ENCODE measurements at regions not wholly inside any gene's neighbourhood (a gene's known extent, or its start where the extent isn't known, plus 50 kb on each side); places are given as distances from the start of the nearest gene placed in this dataset.

DNA sequence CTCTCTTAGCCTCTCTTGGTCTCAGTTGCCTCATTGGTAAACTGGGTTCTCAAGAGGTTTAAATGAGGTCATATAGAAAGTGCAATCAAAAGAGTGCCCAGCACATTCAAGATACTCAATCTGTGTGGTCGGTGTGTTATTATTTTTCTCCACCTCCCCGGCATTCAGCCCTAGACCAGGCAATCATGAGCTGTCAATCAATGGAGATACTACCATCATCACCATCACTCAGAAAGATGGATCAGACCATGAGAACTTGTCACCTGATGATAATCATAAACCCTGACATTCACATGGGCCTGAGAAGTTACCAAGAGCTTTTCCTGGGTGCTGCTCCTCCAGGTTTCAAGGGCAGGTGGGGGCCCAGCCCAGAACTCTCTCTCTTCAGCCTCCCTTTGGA is 166.1 kb downstream of the MN1 start:
- no peak for DNase-seq

DNA sequence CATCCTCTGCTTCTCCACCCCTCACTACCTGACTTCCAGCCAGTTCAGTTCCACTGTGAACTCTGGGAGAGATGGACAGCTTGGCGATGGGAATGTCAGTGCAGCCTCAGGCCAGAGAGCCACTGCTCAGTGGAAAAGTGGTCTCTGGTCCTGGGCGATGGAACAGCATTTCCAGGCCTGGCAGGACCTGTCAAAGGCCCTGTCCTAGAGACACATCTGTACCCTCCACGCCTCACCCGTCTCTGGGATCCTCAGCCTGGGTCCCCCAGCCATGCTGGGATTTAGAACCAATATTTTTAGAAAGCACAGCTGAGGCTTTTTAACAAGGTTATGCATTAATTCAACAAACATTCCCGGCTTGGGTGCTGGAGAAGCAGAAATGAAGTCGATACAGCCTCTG is 165.7 kb downstream of the MN1 start:
- DNase-seq, result no peak

DNA sequence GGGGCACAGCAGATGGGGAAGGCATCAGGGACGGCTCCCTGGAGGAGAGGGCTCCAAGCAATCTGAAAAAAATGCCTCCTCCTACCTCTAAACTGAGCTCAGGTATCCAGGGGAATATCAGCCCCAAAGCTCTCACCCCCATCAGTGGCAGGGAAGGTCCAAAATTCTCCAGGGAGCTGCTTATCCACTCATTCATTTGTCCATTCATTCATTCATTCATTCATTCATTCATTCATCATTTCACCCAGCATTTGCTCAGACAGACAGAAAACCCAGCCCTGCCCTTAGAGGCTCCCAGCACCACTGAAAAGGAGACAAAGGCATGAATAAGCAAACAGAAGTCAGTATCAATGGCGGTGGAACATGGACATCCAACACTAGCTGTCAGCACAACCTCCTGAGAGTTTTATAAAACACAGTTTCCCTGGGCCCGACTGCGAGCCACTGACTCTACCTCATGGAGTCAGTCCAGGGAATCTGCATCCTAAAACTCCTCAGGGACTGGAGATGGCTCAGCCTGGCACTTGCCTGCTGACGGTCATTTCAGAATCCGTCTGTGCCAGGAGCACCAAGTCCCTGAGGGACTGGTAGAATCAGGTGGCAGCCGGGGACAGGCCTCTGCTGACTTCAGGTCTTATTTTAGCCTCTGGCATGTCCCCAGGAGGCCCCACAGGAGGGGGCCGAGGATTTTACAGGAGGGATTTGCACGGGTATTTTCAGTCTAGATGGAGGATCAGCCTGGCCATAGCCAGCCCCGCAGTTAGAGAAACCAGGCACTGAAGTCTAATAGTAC is 164.6 kb downstream of the MN1 start:
- no peak for DNase-seq

DNA sequence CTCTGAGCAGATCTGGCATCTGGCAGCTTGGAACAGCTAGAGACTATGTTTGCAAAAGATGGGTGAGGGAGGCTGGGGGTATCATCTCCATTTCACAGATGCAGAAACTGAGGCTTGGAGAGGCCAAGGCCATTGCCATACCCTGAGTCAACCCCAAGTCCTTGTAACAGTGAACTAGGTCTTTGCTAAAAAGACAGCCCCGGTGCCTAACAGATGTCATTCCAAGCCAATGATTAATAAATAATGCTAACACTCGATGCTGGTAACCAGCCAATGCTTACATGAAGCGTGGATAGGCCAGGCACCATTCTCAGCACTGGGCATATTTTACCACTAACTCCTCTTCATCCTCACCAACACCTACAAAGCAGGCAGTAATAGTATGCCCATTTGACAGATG is 164.0 kb downstream of the MN1 start:
- peak; percentile 47 for DNase-seq

DNA sequence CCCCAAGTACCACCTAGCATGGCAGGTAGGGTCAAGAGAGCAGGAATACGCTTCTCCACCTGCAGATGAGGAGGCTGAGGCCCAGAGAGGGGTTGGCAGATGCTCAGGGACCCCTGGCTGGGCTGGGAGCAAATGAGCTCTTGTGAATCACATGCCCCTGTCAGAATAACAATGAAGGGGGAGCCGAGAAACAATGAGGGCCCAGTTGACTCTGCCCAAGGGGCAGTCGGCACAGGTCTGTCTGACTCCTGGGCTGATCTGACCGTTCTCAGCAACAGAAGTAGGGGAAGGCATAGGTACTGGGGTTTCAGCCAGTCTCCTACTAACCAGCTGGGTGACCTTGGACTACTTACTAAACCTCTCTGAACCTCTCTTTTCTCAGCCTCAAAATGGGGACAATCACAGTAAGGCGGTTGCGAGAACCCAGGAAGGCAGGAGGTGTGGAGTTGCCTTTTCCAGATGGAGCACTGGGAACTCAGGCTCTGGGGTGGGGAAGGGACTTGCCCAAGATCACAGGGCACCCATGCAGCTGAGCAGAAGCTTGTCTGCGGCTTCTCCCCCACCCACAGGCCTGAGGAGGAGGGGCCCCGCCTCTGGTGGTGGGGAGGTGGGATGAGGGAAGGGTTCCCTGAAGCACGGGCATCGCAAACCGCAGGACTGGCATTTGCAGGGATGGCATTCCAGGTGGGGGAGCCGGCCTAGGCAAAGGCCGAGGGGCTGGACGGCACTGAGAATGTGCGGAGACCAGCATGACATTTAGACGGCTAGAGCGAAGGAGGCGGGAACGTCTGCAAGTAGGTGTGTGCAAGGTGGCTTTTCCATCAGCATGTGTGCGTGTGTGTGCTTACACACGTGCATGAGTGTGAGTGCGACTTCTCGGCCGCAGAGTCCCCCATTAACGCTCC is 163.0 kb downstream of the MN1 start:
- no peak for DNase-seq

DNA sequence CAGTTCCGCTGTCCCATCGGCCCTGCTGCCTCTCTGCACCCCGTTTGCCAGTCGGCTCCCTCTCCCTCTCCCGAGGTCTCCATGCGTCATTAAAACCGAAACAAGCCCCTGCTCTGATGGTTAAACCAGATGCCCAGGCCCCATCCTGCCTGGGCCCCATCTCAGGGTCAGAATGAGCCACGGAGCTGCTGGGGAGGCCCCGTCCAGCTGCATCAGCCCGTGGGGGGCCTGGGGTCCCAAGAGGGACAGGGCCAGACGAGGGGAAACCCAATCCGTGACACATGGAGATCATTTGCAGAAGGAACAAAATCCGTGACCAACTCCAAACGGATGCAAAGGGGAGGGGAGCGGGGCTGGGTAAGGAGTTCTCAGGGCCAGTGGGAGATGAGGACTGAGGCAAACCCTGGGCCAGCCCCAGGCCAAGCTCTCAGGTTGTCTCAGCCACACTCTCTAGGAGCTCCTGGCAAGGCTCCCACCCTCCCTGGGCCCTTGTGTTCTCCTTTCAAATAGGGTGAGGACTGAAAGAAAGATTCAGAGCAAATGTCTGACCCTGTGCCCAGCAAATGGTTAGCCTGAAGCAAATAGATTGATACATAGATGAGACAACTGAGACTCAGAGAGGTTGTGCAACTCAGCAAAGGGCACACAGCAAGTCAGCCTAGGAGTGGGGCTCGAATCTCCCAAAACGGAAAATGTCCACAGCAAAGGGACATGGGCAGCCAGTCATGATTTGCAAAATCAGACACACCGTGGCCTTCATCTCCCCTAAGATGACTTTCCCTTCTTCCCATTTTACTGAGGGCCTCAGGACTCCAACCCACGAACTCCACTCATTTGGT is 162.1 kb downstream of the MN1 start:
- no peak for DNase-seq

DNA sequence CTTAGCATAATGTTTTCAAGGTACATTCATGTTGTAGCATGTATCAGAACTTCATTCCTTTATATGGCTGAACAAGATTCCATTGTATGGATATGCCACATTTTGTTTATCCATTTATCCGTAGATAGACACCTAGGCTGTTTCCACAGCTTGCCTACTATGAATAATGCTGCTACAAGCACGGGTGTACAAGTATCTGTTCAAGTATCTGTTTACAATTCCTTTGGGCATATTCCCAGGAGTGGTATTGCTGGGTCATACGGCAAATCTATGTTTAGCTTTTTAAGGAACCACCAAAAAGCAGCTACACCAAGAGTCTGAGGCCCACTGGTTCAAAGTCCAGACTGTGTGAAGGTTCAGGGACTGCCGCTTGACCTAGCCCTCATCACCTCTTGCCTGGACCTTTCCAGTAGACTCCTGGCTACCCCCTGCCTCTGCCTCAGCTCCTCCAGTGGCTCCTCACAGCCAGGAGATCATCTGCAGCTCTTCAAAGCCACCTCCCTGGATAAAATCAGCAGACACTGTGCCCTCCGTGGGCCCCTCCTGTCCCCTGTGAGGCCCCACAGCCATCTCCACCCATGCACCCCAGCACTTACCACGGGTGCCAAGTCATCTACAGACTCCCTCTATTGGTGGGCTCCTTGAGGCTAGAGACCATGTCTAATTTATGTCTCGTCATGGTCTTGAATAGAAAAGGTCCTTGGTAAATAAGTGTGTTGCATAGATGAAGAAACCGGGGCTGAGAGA is 160.3 kb downstream of the MN1 start:
- no peak for DNase-seq

DNA sequence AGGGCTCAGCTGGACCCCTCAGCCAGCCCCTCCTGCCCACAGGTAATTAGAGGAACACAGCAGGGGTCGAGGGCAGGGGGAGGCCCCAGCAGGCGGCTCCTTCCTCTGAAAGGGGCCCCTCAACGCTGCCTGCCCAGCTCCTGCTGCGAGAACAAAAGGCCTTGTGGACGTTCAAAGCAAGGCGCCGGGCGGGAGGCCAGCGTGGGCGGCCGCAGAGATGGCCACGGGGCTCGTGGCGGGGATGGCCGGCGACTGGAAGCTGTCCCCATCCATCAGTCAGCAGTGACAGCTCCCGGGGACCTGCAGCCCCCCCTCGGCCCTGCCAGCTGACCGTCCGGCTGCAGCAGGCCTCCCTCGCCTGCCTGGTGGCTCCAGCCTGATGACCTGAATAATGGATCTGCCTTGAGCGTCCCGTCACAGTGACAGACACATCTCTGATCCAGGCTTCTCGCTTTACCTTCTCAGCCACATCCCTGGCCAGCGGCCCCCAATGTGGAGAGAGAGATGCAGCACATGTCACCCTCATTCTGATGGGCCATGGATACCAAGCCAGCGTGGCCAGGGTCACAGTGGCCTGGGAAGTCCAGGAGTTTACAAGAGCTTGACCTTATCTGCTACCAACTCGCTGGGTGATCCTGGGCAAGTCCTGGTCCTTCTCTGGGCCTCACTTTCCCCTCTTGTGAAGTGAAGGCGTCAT is 159.3 kb downstream of the MN1 start:
- DNase-seq, result no peak

DNA sequence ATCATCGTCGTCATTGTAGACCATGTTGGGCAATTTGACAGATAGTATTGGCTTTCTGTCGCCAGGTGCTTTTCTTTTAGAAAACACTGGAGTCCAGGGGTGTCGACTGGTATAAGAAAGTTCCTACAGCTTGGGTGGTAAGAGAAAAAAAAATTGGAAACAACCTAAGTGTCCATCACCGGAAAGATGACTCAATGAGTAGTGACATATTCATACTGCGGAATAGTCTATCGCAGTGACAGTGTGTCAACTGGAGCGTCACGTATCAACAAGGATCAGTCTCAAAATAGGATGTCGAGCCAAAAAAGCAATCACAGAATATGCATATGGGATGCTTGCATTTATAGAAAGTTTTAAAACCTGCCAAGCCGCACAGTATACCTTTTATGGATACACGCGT is 157.6 kb downstream of the MN1 start:
- no peak for DNase-seq

DNA sequence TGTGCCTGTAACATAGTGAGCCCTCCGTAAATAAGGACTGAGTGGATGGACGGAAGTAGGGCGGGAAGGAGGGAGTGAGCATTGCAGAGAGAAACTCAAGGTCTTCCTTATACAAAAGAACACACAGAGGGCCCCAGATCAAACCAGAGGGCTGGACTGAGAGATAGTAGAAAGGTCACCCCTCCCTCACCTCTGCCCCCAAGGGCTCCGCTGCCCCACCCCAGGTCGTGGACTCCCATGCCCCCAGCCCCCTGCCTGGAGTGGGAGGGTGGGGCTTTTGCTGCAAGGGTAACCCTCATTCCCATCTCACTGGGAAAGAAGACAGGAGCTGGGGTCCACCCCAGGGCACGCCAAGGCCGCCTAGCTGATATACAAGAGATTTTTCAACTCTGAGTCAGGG is 157.0 kb downstream of the MN1 start:
- DNase-seq, result no peak

DNA sequence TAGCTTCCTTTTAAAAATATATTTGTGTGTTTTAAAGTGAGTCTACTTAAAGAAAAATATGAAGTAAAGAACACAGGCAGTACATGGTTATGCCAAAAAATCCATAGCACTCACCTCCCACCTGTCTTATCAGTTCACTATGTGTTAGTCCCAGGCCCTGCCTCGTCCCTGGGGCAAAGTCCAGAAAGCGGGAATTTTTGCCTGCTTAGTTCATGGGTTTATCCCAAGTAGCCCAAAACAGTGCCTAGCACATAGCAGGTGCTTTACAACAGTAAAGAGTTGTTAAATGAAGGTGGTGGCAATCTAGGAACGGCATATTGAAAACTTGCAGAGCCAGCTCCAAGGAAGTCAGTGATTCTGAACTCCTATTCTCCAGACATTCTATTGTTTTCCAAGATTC is 154.0 kb downstream of the MN1 start:
- DNase-seq, result no peak

DNA sequence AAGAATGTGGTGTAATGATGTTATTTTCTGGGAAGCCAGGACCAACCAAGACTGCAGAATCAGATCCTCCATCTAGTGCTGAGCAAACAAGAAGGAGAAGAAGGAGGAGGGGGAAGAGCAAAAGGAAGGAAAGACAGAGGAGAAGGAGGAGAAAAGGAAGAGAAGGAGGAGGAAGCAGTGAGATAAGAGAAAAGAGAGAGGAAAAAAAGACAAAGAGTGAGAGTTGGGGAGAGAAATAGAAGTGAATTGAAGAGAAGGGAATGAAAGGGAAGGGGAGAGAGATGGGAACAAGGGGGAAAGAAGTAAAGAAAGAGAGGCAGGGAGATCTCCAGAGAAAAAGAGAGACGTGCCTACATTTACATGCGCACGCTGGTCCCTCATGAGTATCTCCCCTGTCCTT is 153.5 kb downstream of the MN1 start:
- DNase-seq, result no peak

DNA sequence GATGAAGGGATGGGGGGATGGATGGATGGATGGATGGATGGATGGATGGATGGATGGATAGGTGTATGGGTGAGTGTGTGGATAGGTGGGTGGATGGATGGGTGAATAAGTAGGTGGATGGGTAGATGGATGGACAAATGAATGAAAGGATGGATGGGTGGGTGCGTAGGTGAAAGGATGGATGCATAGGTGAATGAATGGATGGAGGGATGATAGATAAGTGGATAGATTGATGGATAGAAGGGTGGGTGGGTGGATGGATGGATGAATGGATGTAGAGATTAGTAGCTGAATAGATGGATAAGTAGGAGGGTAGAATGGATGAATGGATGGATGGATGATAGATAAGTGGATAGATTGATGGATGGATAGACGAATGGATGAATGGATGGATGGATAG is 152.7 kb downstream of the MN1 start:
- no peak for DNase-seq

DNA sequence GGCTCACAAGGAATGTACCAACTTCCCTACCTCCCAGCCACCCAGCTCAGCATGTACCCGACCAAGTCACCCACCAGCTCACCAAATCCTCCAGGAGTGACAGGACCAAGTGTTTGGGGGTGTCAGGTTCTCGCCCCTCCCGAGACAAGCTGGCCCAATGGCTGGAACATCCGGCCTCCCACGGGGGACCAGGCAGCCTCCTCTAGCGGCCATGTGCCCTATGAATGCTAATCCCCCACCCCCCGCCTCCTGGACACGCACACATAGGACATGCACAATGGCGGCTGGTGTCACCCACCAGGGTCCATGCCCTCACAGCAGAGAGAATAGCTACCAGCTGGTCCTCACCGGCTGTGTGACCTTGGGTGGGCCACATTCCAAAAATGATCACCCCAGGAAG is 151.0 kb downstream of the MN1 start:
- no peak for DNase-seq

DNA sequence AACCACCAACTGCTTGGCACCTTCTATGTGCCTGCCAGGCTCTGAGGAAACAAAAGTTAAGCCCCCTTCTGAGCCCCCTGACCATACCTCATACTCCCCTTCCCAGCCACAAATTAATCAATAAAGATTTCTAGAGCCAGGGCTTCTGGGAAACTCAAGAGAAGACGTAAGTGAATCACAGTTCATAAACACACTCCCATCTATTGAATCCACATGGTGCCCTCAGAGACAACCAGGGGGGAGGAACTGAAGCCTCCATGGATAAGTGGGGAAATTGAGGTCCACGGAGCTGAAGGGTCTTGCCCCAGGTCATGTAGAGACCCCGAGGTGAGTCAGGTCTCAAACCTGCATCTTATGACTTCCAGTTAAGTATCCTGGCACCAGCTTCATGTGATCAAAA is 150.6 kb downstream of the MN1 start:
- DNase-seq, result no peak

DNA sequence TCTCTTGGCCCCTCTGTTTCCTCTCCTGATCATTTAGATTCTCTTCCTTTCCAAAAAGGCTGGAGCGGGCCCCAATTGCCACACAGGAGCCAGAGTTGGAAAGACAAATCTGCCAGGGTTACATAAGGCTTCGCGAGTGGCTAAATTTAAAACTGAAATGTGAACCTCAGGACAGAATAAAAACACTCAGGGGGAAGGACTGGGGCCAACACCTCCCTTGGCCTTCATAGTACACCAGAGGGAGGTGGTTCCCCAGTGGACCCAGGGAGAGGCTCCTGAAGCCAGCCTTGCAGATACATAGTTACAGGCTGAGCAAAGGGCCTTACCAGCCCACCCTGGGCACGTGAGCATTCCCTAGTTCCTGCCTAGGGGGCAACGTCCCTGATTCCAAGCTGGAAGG is 150.1 kb downstream of the MN1 start:
- DNase-seq, result no peak

DNA sequence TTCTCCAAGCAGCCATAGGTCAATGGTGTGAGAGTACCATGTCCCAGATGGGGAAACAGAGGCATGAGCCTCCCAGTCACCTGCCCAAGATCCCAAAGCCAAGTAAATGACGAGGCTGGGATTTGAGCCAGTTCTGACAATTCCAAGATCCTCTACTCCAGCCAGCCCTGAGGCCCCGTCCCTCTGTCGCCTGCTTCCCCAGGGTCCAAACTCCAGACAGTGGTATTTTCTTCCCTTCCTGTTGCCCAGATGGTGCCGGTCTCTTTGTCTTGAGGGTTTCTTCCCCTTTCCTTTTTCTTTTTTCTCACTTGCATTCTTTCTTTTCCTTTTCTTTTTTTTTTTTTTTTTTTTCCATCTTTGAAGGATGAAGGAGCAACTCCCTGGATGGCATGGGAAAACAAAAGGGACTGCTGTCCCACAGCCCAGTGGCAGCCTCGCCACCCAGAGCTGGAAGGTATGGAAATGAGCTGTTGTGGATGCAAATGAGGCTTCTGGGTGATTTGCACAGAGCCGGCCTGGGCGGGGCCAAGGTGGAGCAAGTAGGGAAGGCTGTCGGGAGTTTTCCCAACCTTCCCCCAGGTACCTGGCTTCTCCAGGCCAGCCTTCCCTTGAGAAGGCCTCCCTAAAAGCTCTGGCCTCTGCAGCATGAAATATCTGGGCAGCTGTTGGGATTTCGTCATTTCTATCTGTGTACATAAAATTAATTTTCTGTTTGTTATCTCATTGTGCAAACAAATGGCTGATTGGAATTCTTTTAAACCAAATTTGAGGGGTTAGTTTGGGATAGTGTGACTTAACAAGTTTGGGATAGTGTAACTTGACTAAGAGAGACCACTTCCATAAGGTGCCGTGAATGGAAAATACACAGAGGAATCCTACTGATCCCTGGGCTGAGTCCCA is 146.8 kb downstream of the MN1 start:
- no peak for DNase-seq

DNA sequence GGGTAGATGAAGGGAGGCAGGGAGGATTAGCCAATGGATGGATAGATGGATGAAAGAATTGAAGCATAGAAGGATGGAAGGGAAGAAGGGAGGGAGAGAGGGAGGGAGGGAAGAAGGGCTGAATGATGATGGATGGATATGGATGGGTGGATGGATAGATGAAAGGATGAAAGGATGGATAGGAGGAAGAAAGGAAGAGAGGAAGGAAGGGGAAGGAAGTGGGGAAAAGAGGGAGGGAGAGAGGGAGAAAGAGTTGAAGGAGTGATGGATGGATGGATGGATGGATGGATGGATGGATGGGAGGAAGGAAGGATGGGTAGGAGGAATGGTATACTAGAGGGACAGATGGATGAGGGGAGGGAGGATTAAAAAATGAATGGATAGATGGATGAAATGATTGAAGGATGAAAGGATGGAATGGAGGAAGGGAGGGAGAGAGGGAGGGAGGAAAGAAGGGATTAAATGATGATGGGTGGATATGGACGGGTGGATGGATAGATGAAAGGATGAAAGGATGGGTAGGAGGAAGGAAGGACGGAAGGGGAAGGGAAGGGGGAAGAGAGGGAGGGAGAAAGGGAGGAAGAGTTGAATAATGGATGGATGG is 145.9 kb downstream of the MN1 start:
- DNase-seq, result no peak

DNA sequence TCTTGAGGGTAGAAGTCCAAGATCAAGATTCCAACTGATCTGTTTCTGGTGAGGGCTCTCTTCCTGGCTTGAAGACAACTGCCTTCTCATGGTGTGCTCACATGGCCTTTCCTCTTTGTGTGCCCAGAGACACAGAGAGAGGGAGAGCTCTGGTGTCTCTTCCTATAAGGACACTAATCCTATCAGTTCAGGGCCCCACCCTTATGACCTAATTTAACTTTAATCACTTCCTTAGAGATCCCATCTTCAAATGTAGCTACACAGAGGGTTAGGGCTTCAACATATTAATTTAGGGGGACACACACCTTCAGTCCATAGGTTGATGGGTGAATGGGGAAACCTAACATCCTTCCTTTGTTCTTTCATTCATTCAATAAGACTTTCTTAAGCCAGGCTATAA is 144.6 kb downstream of the MN1 start:
- no peak for DNase-seq

DNA sequence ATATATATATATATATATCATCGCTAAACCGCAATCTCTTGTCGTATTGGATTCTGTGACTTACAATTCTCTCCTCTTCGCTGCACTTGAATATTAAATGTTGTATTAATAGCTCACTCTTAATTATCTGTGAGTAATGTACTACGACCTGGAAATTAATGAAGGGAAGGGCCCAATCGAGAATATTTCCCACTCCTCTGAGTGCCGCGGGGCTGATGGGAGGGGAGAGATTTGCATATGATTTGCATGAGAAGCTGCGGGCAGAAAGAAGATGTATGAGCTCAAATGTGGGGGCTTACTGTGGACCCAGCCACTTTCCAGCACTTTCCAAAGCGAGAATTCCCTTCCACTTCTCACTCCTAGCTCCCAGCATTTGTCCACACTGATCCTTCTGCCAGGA is 141.2 kb downstream of the MN1 start:
- DNase-seq, result no peak
